ENCODE measurements at regions not wholly inside any gene's neighbourhood (a gene's known extent, or its start where the extent isn't known, plus 50 kb on each side); places are given as distances from the start of the nearest gene placed in this dataset.

- no peak for TF ChIP-seq POLR2A (IDR thresholded peaks at IDR 0.05)
- TF ChIP-seq CTCF (IDR thresholded peaks at IDR 0.05 in 4 of 5, conservative IDR thresholded peaks at IDR 0.05 in 1 of 5) = no peak
Measured at GRCh38 chr4:178535939-178536579, 1093.8 kb upstream of the AGA start.

All from gastrocnemius medialis (tissue), 4 donors.